Bronchial epithelial cell (primary cell): ENCODE measurements at regions not wholly inside any gene's neighbourhood (a gene's known extent, or its start where the extent isn't known, plus 50 kb on each side); places are given as distances from the start of the nearest gene placed in this dataset.

Experiments
- DNase-seq: peaks from one replicate; pipeline ENCODE4 v3.0.0-alpha.2; 2010; ENCODE audit warnings: low read depth
- FAIRE-seq: peaks from 2 replicates; lab custom pipeline; 2011; peaks lifted over from hg19 to GRCh38; lab: Jason Lieb, UNC
- H3K27me3 ChIP-seq: 2 replicates; pipeline ENCODE4 v1.5.1; 2011; ENCODE audit warnings: low read length; ENCODE audit not compliant: control insufficient read depth, insufficient read depth
- H3K36me3 ChIP-seq: 2 replicates; pipeline ENCODE4 v1.5.1; 2011; ENCODE audit warnings: low read length; ENCODE audit not compliant: control insufficient read depth, insufficient read depth
- H3K4me3 ChIP-seq: 2 replicates; pipeline ENCODE4 v1.5.1; 2011; ENCODE audit warnings: mild to moderate bottlenecking, low read depth, low read length, control low read depth
- TF ChIP-seq, protein P1 (sequence below): IDR thresholded peaks from 2 replicates; pipeline ENCODE4 v1.5.1; 2011; ENCODE audit warnings: mild to moderate bottlenecking, moderate library complexity, low read length, control low read depth, inconsistent platforms; ENCODE audit not compliant: insufficient read depth, severe bottlenecking

DNA sequence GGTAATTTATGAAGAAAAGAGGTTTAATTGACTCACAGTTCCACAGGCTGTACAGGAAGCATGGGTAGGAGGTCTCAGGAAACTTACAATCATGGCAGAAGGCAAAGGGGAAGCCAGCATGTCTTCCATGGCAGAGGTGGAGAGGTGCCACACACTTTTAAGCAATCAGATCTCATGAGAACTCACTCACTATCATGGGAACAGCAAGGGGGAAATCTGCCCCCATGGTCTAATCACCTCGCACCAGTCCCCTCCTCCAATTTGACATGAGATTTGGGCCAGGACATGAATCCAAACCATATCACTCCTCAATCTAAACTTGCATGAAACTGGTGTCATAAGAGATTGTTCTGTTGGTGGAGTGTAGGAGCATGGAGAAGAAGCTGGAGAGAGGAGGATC, 51.6 kb upstream of the CCN6 start:
- TF ChIP-seq, protein P1, sequence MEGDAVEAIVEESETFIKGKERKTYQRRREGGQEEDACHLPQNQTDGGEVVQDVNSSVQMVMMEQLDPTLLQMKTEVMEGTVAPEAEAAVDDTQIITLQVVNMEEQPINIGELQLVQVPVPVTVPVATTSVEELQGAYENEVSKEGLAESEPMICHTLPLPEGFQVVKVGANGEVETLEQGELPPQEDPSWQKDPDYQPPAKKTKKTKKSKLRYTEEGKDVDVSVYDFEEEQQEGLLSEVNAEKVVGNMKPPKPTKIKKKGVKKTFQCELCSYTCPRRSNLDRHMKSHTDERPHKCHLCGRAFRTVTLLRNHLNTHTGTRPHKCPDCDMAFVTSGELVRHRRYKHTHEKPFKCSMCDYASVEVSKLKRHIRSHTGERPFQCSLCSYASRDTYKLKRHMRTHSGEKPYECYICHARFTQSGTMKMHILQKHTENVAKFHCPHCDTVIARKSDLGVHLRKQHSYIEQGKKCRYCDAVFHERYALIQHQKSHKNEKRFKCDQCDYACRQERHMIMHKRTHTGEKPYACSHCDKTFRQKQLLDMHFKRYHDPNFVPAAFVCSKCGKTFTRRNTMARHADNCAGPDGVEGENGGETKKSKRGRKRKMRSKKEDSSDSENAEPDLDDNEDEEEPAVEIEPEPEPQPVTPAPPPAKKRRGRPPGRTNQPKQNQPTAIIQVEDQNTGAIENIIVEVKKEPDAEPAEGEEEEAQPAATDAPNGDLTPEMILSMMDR = no peak
- Histone ChIP-seq H3K27me3 (no peaks in the 10 kb centered on the region), H3K4me3 (no peak overlapping the region), H3K36me3 (no peaks in the 10 kb centered on the region)
- DNase-seq (no peak), FAIRE-seq (no peak)
